Ishikawa (cell line): ENCODE measurements at regions not wholly inside any gene's neighbourhood (a gene's known extent, or its start where the extent isn't known, plus 50 kb on each side); places are given as distances from the start of the nearest gene placed in this dataset.

Experiments
- CEBPB ChIP-seq: IDR thresholded peaks from 2 replicates; pipeline ENCODE4 v1.6.1; 2012
- CREB1 ChIP-seq: IDR thresholded peaks from 2 replicates; pipeline ENCODE4 v1.6.1; 2012; ENCODE audit warnings: low read depth
- EGR1 ChIP-seq: IDR thresholded peaks from 2 replicates; pipeline ENCODE4 v1.6.1; 2012
- EP300 ChIP-seq: IDR thresholded peaks from 2 replicates; pipeline ENCODE4 v1.6.1; 2012; ENCODE audit warnings: borderline replicate concordance
- FOXM1 ChIP-seq: IDR thresholded peaks from 2 replicates; pipeline ENCODE4 v1.6.1; 2012; ENCODE audit warnings: low read depth, borderline replicate concordance
- MAX ChIP-seq: IDR thresholded peaks from 2 replicates; pipeline ENCODE4 v1.6.1; 2012
- NFIC ChIP-seq: IDR thresholded peaks from 2 replicates; pipeline ENCODE4 v1.6.1; 2012
- RAD21 ChIP-seq: IDR thresholded peaks from 2 replicates; pipeline ENCODE4 v1.6.1; 2012; ENCODE audit warnings: low read depth
- REST ChIP-seq: IDR thresholded peaks from 2 replicates; pipeline ENCODE4 v1.6.1; 2012; ENCODE audit warnings: low read depth, mild to moderate bottlenecking
- TAF1 ChIP-seq: IDR thresholded peaks from 2 replicates; pipeline ENCODE4 v1.6.1; 2012; ENCODE audit warnings: low read depth, mild to moderate bottlenecking
- TCF12 ChIP-seq: IDR thresholded peaks from 2 replicates; pipeline ENCODE4 v1.6.1; 2012; ENCODE audit warnings: low read depth
- TEAD4 ChIP-seq: IDR thresholded peaks from 2 replicates; pipeline ENCODE4 v1.6.1; 2012
- YY1 ChIP-seq: IDR thresholded peaks from 2 replicates; pipeline ENCODE4 v1.6.1; 2012; ENCODE audit warnings: low read depth
- ZBTB7A ChIP-seq: IDR thresholded peaks from 2 replicates; pipeline ENCODE4 v1.6.1; 2012; ENCODE audit warnings: low read depth
- TF ChIP-seq, protein P1 (sequence below): IDR thresholded peaks from 2 replicates; pipeline ENCODE4 v1.6.1; 2012

DNA sequence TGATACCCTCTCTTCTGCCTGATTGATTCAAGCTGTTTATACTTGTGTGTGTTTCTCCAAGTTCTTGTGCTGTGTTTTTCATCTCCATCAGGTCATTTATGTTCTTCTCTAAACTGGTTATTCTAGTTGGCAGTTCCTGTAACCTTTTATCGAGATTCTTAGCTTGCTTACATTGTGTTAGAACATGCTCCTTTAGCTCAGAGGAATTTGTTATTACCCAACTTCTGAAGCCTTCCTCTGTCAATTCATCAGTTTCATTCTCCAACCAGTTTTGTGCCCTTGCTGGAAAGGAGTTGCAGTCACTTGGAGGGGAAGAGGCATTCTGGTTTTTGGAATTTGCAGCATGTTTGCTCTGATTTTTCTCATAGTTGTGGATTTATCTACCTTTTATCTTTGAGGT lies 126.2 kb upstream of the FTMT start:
- TF ChIP-seq TEAD4 (0 out of 2 replicates have a peak, but pooled peaks have one; percentile 24), ZBTB7A (no peak), CEBPB (peak; percentile 70), REST (no peak)

GRCh38 chr5:121726991-121727390 lies 124.7 kb upstream of the FTMT start:
- TF ChIP-seq TCF12: no peak
- no peak for TF ChIP-seq CEBPB
- TF ChIP-seq REST: no peak
- TF ChIP-seq NFIC: no peak
- TF ChIP-seq EP300: no peak

DNA sequence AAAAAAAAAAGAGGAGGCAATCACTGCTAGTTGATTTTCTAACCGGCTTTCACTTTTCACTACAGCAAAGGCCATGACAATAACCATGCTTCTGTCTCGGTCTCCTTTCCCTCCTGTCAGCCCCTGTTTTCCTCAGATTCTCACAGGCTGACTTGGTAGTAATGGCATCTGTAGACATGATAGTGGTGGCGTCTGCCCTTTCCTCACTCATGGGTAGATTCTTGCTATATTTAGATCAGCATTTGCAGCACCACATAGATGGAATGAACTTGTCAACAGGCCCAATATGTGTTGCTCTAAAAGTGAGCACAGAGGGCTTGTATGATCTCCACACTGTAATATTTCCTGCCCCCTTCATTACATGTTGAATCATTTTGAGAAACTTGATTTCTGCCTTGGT lies 120.3 kb upstream of the FTMT start:
- no peak for TF ChIP-seq CREB1
- TF ChIP-seq TEAD4: no peak
- TF ChIP-seq CEBPB: no peak
- TF ChIP-seq, protein P1, sequence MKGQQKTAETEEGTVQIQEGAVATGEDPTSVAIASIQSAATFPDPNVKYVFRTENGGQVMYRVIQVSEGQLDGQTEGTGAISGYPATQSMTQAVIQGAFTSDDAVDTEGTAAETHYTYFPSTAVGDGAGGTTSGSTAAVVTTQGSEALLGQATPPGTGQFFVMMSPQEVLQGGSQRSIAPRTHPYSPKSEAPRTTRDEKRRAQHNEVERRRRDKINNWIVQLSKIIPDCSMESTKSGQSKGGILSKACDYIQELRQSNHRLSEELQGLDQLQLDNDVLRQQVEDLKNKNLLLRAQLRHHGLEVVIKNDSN: no peak
- no peak for TF ChIP-seq RAD21
- TF ChIP-seq EP300: no peak

GRCh38 chr5:121735618-121736017 lies 116.1 kb upstream of the FTMT start:
- TF ChIP-seq FOXM1 (no peak), TEAD4 (no peak), CEBPB (no peak), ZBTB7A (no peak)
- TF ChIP-seq, protein P1: no peak

GRCh38 chr5:121737120-121737519 lies 114.6 kb upstream of the FTMT start:
- TF ChIP-seq MAX (no peak), CREB1 (no peak), NFIC (no peak), ZBTB7A (no peak), TCF12 (no peak)

DNA sequence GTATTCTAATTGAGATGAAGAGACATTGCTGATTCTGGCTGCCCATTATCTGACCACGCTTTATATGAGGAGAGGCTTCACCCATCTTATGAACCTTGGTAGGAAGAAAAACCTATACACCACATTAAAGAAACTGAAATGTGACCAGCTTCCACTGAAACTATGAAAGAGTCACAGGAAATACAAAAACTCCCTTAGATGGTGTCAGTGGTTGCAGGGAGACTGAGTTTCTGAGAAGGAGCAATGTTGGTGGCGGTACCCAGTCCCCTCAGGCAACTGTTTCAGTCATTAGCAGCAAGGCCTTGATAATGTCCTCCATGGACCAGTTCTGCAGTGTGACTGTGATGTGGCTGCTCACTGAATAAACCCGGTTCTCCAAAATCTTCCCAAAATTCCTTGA lies 110.5 kb upstream of the FTMT start:
- TF ChIP-seq RAD21 (no peak), CREB1 (no peak), TEAD4 (no peak), EP300 (no peak), CEBPB (no peak), FOXM1 (no peak), YY1 (no peak), EGR1 (no peak), ZBTB7A (no peak)

DNA sequence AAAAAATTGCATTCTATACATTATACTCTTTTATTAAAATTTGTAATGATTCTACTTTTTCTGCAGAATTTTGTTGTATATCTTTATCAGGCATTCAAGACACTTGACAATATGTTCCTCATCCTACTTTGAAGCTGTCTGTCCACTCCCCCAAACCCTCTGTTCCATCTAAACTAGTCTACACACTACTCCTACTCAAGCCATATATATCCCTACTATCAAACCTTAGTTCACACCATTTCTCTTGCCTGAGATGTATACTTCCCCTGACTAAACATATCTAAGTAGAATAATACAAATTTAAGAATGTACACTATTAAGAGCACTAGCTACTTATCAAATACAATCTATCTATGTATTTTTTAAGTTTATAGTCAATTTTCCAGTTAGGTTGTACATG lies 107.1 kb upstream of the FTMT start:
- no peak for TF ChIP-seq MAX
- TF ChIP-seq CREB1: no peak
- no peak for TF ChIP-seq EGR1
- TF ChIP-seq, protein P1: no peak
- TF ChIP-seq NFIC: no peak
- no peak for TF ChIP-seq YY1
- TF ChIP-seq RAD21: no peak
- no peak for TF ChIP-seq TAF1
- TF ChIP-seq FOXM1: no peak
- TF ChIP-seq ZBTB7A: no peak
- no peak for TF ChIP-seq TEAD4
- TF ChIP-seq TCF12: no peak
- no peak for TF ChIP-seq EP300
- no peak for TF ChIP-seq CEBPB
- no peak for TF ChIP-seq REST
